SH-SY5Y (cell line): ENCODE measurements at regions not wholly inside any gene's neighbourhood (a gene's known extent, or its start where the extent isn't known, plus 50 kb on each side); places are given as distances from the start of the nearest gene placed in this dataset.

Experiments
- GATA2 ChIP-seq: IDR thresholded peaks from 2 replicates; pipeline ENCODE4 v1.6.1; 2011; ENCODE audit warnings: mild to moderate bottlenecking, low read depth, low read length
- GATA3 ChIP-seq: IDR thresholded peaks from 2 replicates; pipeline ENCODE4 v1.6.1; 2011; ENCODE audit warnings: low read depth, mild to moderate bottlenecking, low read length, moderate library complexity

DNA sequence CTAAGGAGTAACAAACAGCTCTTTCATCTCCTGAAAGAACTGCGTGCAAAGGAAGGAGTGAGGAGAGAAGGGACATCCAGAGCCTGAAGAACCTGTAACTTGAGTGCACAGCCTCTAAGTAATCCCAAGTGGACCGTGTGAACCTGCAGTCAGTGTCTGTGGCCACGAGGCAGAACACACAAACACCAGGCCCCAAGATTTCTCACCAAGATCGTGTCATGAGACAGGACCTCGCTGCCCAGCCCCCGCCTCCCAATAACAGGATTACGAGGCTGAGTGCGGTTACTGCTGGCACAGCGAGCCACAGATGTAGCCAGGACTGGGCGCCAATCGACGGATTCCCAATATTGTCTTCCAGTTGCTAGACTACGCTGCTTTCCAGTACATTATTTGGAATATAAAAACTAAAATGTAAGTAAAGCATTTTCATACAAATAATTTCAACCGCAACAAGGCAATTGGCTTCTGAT is 101.3 kb upstream of the SLC25A33 start:
- TF ChIP-seq GATA3 (no peak), GATA2 (no peak)
